ENCODE measurements at regions not wholly inside any gene's neighbourhood (a gene's known extent, or its start where the extent isn't known, plus 50 kb on each side); places are given as distances from the start of the nearest gene placed in this dataset.
"Not testable (repeated sequence)": the region's sequence is repeated elsewhere in the genome, so short reads cannot be mapped to it uniquely, and the experiment has no call there.

GRCh38 chr22:27254063-27254462 is 547.5 kb downstream of the MN1 start:
- TF ChIP-seq POLR2A, CTCF, POLR2AphosphoS5, EP300 (IDR thresholded peaks at IDR 0.05): not testable (repeated sequence)

All from suprapubic skin (tissue), 4 donors.